GM12873 (cell line): ENCODE measurements at regions not wholly inside any gene's neighbourhood (a gene's known extent, or its start where the extent isn't known, plus 50 kb on each side); places are given as distances from the start of the nearest gene placed in this dataset.

Source experiments
- CTCF ChIP-seq: IDR thresholded peaks from 2 replicates; pipeline ENCODE4 v1.5.1; 2012; ENCODE audit warnings: low read depth, mild to moderate bottlenecking, moderate library complexity, low read length, control low read depth; ENCODE audit not compliant: insufficient read depth; ENCODE audit errors: missing control alignments

- TF ChIP-seq CTCF: no peak
These were observed 585.1 kb downstream of the SLC4A3 start for GRCh38 chr2:220212296-220213080.

GRCh38 chr2:220215785-220216184 lies 588.4 kb downstream of the SLC4A3 start:
- TF ChIP-seq CTCF: no peak

GRCh38 chr2:220219371-220219770 lies 591.9 kb downstream of the SLC4A3 start:
- no peak for TF ChIP-seq CTCF

- no peak for TF ChIP-seq CTCF
These were observed 592.6 kb downstream of the SLC4A3 start for GRCh38 chr2:220220009-220220408.

- no peak for TF ChIP-seq CTCF
These were observed 594.6 kb downstream of the SLC4A3 start for GRCh38 chr2:220221992-220222391.

GRCh38 chr2:220224691-220225543 lies 597.5 kb downstream of the SLC4A3 start:
- no peak for TF ChIP-seq CTCF

- TF ChIP-seq CTCF: no peak
These were observed 598.6 kb downstream of the SLC4A3 start for GRCh38 chr2:220226076-220226475.
